H1 (cell line): ENCODE measurements at regions not wholly inside any gene's neighbourhood (a gene's known extent, or its start where the extent isn't known, plus 50 kb on each side); places are given as distances from the start of the nearest gene placed in this dataset.

Source experiments
- CTCF ChIA-PET: fragments of 300-600 bp; sonication (Branson Sonifier 250); formaldehyde crosslinking; loops from one replicate; lab custom pipeline; 2021; ENCODE audit not compliant: partially characterized antibody; lab: Charles Lee
- POLR2A ChIA-PET: fragments of 300-600 bp; sonication (Branson Sonifier 250); formaldehyde crosslinking; loops from one replicate; lab custom pipeline; 2021; ENCODE audit warnings: inconsistent platforms; ENCODE audit not compliant: partially characterized antibody; lab: Charles Lee
- DNase-seq, 2 experiments: peaks; one replicate each; pipeline versions ENCODE4 v3.0.0 to v3.0.0-alpha.2; 2010 to 2022; ENCODE audit warnings: low spot score in 2 of 2, low read depth in 1 of 2, mixed read lengths in 1 of 2
- FAIRE-seq: peaks from 2 replicates; lab custom pipeline; 2011; peaks lifted over from hg19 to GRCh38; lab: Jason Lieb, UNC
- H2AFZ ChIP-seq: 2 replicates; pipeline ENCODE4 v1.8.1; 2012; ENCODE audit warnings: low read length, inconsistent platforms
- H2AK5ac ChIP-seq: 2 replicates; pipeline ENCODE4 v1.6.1; 2013; ENCODE audit warnings: low read depth, low read length
- H2BK120ac ChIP-seq: replicated peaks from 2 replicates; pipeline ENCODE3; 2013; ENCODE audit warnings: low read depth, low read length, inconsistent platforms
- H2BK12ac ChIP-seq: 2 replicates; pipeline ENCODE4 v1.6.1; 2013; ENCODE audit warnings: low read depth, low read length
- H2BK15ac ChIP-seq: 2 replicates; pipeline ENCODE4 v1.6.1; 2013; ENCODE audit warnings: low read length
- H2BK20ac ChIP-seq: 2 replicates; pipeline ENCODE4 v1.6.1; 2013; ENCODE audit warnings: low read length
- H2BK5ac ChIP-seq: 2 replicates; pipeline ENCODE4 v1.6.1; 2013; ENCODE audit warnings: low read depth, low read length
- H3K14ac ChIP-seq: 2 replicates; pipeline ENCODE4 v1.6.1; 2013; ENCODE audit warnings: inconsistent platforms; ENCODE audit not compliant: insufficient read length
- H3K18ac ChIP-seq: 2 replicates; pipeline ENCODE4 v1.6.1; 2013; ENCODE audit warnings: low read length; ENCODE audit errors: extremely low read depth
- H3K23ac ChIP-seq: 2 replicates; pipeline ENCODE4 v1.6.1; 2013; ENCODE audit warnings: inconsistent platforms; ENCODE audit not compliant: insufficient read length
- H3K23me2 ChIP-seq: 2 replicates; pipeline ENCODE4 v1.6.1; 2013; ENCODE audit warnings: low read depth, low read length
- H3K27ac ChIP-seq: 2 replicates; pipeline ENCODE4 v1.6.1; 2011; ENCODE audit warnings: low read depth, low read length, inconsistent platforms
- H3K27me3 ChIP-seq, 4 experiments: replicated peaks in 1 of 4; 1 replicate in 1 of 4; 2 replicates in 3 of 4; pipeline versions ENCODE4 v1.6.1 to v1.8.1; 2011 to 2013; ENCODE audit warnings: low read length in 3 of 4, mild to moderate bottlenecking in 3 of 4, inconsistent platforms in 2 of 4, mixed read lengths in 2 of 4, moderate library complexity in 1 of 4; ENCODE audit not compliant: control insufficient read depth in 3 of 4, insufficient read depth in 3 of 4; ENCODE audit errors: extremely low read depth in 1 of 4
- H3K36me3 ChIP-seq, 4 experiments: 2 replicates each; pipeline versions ENCODE4 v1.6.1 to v1.8.1; 2011 to 2013; ENCODE audit warnings: mild to moderate bottlenecking in 4 of 4, low read length in 3 of 4, moderate library complexity in 2 of 4, control low read depth in 1 of 4, inconsistent platforms in 1 of 4; ENCODE audit not compliant: insufficient read depth in 4 of 4, control insufficient read depth in 2 of 4
- H3K4ac ChIP-seq: replicated peaks from 2 replicates; pipeline ENCODE3; 2013; ENCODE audit warnings: low read length, low read depth, mixed read lengths, inconsistent platforms; ENCODE audit not compliant: insufficient read length
- H3K4me1 ChIP-seq, 4 experiments: replicated peaks in 1 of 4; 1 replicate in 1 of 4; 2 replicates in 3 of 4; pipeline versions ENCODE4 v1.6.1 to v1.8.1; 2011 to 2013; ENCODE audit warnings: low read length in 3 of 4, inconsistent platforms in 2 of 4, mixed read lengths in 1 of 4; ENCODE audit not compliant: insufficient read depth in 4 of 4, control insufficient read depth in 3 of 4
- H3K4me2 ChIP-seq, 2 experiments: 2 replicates each; pipeline versions ENCODE4 v1.6.1 to v1.8.1; 2011 to 2013; ENCODE audit warnings: low read depth in 2 of 2, low read length in 2 of 2, control low read depth in 1 of 2, inconsistent platforms in 1 of 2, mild to moderate bottlenecking in 1 of 2; ENCODE audit not compliant: insufficient read depth in 1 of 2
- H3K4me3 ChIP-seq, 4 experiments: fragments of 200-600, 300-600 bp in 1 of 4; sonication (generic), shearing (Covaris generic), sonication (Bioruptor Twin) in 1 of 4; 2 replicates each; pipeline versions ENCODE4 v1.5.1 to v1.8.1; 2011 to 2016; ENCODE audit warnings: low read length in 4 of 4, low read depth in 3 of 4, control low read depth in 2 of 4, inconsistent platforms in 2 of 4, mild to moderate bottlenecking in 2 of 4, mixed read lengths in 1 of 4, moderate library complexity in 1 of 4; ENCODE audit not compliant: insufficient read depth in 2 of 4; ENCODE audit errors: extremely low read depth in 1 of 4
- H3K56ac ChIP-seq: replicated peaks from 2 replicates; pipeline ENCODE3; 2013; ENCODE audit warnings: low read depth, mild to moderate bottlenecking, mixed read lengths, low read length, inconsistent platforms; ENCODE audit not compliant: insufficient read length
- H3K79me1 ChIP-seq: 2 replicates; pipeline ENCODE4 v1.6.1; 2013; ENCODE audit warnings: low read depth, low read length, control low read depth
- H3K79me2 ChIP-seq, 2 experiments: 2 replicates each; pipeline versions ENCODE4 v1.6.1 to v1.8.1; 2012 to 2013; ENCODE audit warnings: low read length in 2 of 2, mild to moderate bottlenecking in 2 of 2, inconsistent platforms in 1 of 2; ENCODE audit not compliant: insufficient read depth in 2 of 2, control insufficient read depth in 1 of 2
- H3K9ac ChIP-seq, 4 experiments: replicated peaks in 1 of 4; 1 replicate in 1 of 4; 2 replicates in 3 of 4; pipeline versions ENCODE4 v1.6.1 to v1.8.1; 2011 to 2013; ENCODE audit warnings: low read depth in 3 of 4, low read length in 3 of 4, control low read depth in 2 of 4, mild to moderate bottlenecking in 2 of 4, moderate library complexity in 2 of 4, inconsistent platforms in 1 of 4; ENCODE audit errors: extremely low read depth in 1 of 4
- H3K9me3 ChIP-seq, 2 experiments: 2 replicates each; pipeline versions ENCODE4 v1.6.1 to v1.8.1; 2012 to 2013; ENCODE audit warnings: mild to moderate bottlenecking in 2 of 2, moderate library complexity in 2 of 2, control low read depth in 1 of 2, inconsistent platforms in 1 of 2, low read depth in 1 of 2, low read length in 1 of 2, mixed read lengths in 1 of 2; ENCODE audit not compliant: insufficient read depth in 2 of 2
- H4K20me1 ChIP-seq, 2 experiments: replicated peaks in 1 of 2; 2 replicates each; pipeline versions ENCODE3 to v1.8.1; 2011 to 2013; ENCODE audit warnings: inconsistent platforms in 2 of 2, low read length in 2 of 2, mild to moderate bottlenecking in 1 of 2; ENCODE audit not compliant: insufficient read depth in 2 of 2, control insufficient read depth in 1 of 2
- H4K5ac ChIP-seq: 2 replicates; pipeline ENCODE4 v1.6.1; 2013; ENCODE audit warnings: low read length, low read depth, mixed read lengths, inconsistent platforms; ENCODE audit not compliant: insufficient read length
- H4K8ac ChIP-seq: 2 replicates; pipeline ENCODE4 v1.8.0; 2013; ENCODE audit warnings: mild to moderate bottlenecking, moderate library complexity, low read length, inconsistent platforms; ENCODE audit not compliant: insufficient read depth; ENCODE audit errors: extremely low read depth
- H4K91ac ChIP-seq: replicated peaks from 2 replicates; pipeline ENCODE3; 2013; ENCODE audit warnings: low read length, mixed read lengths, inconsistent platforms; ENCODE audit not compliant: insufficient read length
- POLR2AphosphoS5 ChIP-seq: IDR thresholded peaks from 2 replicates; pipeline ENCODE4 v1.6.1; 2011; ENCODE audit warnings: low read depth, low read length
- WGBS, 2 experiments: shearing (Covaris generic) in 1 of 2; methylation state at CpG; one replicate each; pipeline versions ENCODE4 v1.1.6 to v1.1.7; 2013 to 2015; ENCODE audit warnings: low lambda C conversion rate in 2 of 2, mixed read lengths in 2 of 2, inconsistent platforms in 1 of 2, low coverage in 1 of 2, missing lambda C conversion rate in 1 of 2; ENCODE audit not compliant: insufficient replicate concordance in 2 of 2, insufficient coverage in 1 of 2, insufficient read length in 1 of 2; ENCODE audit errors: extremely low coverage in 1 of 2, missing lambda C conversion rate in 1 of 2; 5-methylcytosine and 5-hydroxymethylcytosine counted together

DNA sequence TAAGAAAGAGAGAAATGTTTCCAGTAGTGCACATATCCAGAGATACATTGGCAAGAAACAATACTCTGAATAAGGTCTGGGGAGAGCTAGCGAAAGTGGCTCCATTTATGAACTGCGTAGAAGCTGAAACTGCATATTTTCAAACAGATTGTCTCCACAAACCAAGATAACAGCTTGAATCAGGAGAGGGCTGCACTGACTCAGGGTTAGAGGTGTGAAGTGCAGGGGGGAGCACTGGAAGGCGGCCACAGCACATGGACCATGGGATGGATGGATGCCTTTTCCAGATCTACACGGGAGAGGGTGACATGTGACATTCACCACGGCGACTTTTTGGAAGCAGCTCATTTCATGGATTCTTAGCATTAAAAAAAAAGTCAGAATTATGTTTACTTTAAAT, 729.4 kb downstream of the RNF144A start:
- no peak overlapping the region for H3K4me3 ChIP-seq
- H3K27ac ChIP-seq: no peak overlapping the region
- no peak overlapping the region for H2AK5ac ChIP-seq
- H3K79me1 ChIP-seq: no peaks in the 10 kb centered on the region
- H4K20me1 ChIP-seq: no peaks in the 10 kb centered on the region
- no peak for DNase-seq
- H3K4me1 ChIP-seq: no peaks in the 10 kb centered on the region
- H3K4ac ChIP-seq: no peak overlapping the region
- no peaks in the 10 kb centered on the region for H3K79me2 ChIP-seq
- CTCF ChIA-PET: interaction anchor here (1.1 kb wide), 1 partner anchor 13 kb away, joined by 4 read pairs; no protein-coding TSS in a partner anchor
- no peak overlapping the region for H4K8ac ChIP-seq
- no peak overlapping the region for H2BK15ac ChIP-seq
- H3K56ac ChIP-seq: no peak overlapping the region
- no peak for TF ChIP-seq POLR2AphosphoS5
- H3K27me3 ChIP-seq: no peaks in the 10 kb centered on the region
- 95% methylated on average over 6 of the region's 6 CpGs; no CpG with 5 or more reads in 1 of the 2 experiments for WGBS, 2 experiments
- no peak for FAIRE-seq
- H3K23ac ChIP-seq: no peak overlapping the region
- H3K18ac ChIP-seq: no peak overlapping the region
- no peak overlapping the region for H2BK120ac ChIP-seq
- H3K9ac ChIP-seq: no peak overlapping the region
- POLR2A ChIA-PET: no interaction called here
- H2BK20ac ChIP-seq: no peak overlapping the region
- H2AFZ ChIP-seq: no peak overlapping the region
- H3K9me3 ChIP-seq: peaks cover 2 to 11% of the 10 kb centered on the region in 2 experiments; a peak in 3 of 4 replicates
- H3K14ac ChIP-seq: no peak overlapping the region
- no peak overlapping the region for H2BK5ac ChIP-seq
- H4K5ac ChIP-seq: no peak overlapping the region
- no peaks in the 10 kb centered on the region; the same call in 1 of the 2 replicates for H3K23me2 ChIP-seq
- no peak overlapping the region for H4K91ac ChIP-seq
- H3K36me3 ChIP-seq: peaks cover 0 to 4% (median 0%) of the 10 kb centered on the region in 4 experiments; a peak in 1 of 8 replicates
- no peak overlapping the region for H3K4me2 ChIP-seq
- H2BK12ac ChIP-seq: no peak overlapping the region
